ENCODE measurements at regions not wholly inside any gene's neighbourhood (a gene's known extent, or its start where the extent isn't known, plus 50 kb on each side); places are given as distances from the start of the nearest gene placed in this dataset.
"Not testable (repeated sequence)": the region's sequence is repeated elsewhere in the genome, so short reads cannot be mapped to it uniquely, and the experiment has no call there.

DNA sequence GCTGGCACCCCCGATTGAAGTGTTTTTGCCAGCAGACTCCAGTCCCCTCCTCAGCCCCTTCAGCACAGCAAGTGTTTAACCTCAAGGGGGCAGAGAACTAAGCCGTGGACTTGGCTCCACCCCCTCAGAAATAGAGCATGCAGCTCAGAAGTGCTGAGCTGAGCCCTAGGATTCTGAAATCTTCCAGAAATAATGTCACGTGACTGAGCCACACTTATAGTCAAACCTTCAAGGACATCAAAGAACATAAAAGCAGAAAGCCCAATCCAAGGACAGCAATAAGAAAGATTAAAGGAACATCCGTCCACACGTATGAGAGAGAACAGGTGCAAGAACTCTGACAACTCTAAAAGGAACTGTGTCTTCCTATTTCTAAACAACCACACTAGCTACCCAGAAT lies 317.7 kb upstream of the LRFN5 start:
- no peak for DNase-seq (ENCODE audit: low read depth)

DNA sequence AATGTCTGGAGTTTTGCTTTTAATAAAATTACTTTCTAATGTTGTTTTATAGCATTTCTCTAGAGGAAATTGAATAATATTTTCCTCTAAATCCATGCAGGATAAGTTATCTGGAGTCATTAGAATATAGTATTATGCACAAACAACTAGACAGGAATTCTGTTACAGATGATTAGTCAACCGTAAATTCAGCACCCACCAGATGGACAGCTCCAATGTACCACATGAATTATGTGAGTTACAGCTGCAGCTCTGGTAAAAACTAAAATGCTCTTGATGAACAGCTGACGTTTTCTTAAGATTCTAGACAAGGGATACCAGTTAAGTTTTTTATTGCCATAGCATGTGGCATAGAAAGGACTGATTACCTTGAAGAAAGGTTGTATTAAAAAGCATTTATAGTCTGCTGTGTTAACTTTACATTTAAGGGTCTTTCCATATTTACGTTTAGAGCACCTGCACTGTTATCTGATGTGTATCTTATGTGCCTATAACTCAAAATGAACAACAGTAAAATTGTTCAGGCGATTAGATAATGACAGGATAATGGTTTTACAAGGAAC lies 321.4 kb upstream of the LRFN5 start:
- DNase-seq (ENCODE audit: low read depth) = no peak

DNA sequence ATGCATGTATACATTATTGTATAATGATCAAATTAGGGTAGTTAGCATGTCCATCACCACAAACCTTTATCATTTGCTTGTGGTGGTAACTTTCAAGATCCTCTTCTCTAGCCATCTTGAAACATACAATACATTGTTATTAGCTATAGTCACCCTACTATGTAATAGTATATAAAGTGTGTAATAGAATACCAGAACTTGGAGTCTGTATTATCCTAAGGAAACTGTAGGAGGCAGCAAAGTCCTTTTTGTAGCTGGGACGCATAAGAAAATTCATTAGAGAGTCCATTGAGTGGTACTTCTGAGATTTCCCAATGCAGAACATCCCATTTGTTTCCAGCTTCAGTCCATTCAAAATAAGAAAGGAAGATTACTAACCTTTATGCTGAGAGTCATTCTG lies 325.9 kb upstream of the LRFN5 start:
- no peak for DNase-seq (ENCODE audit: low read depth)

DNA sequence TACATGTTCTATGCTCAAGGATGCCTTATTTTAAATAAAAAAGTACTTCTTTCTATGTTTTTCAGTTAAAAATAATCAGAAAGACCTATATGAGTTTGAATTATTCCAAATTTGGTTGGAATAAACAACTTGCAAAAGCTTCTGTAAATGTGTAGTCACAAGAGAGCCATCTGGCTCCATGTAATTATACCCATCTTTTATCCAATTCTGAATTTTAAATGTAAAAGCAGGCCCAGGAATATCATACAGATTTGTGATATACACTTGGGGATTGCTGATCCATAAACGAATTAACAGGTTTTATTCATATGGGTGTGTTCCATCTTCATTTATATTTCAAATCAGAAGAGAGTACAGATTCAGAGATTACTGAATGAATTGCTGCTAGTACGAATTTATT lies 329.2 kb upstream of the LRFN5 start:
- no peak for DNase-seq (ENCODE audit: low read depth)

DNA sequence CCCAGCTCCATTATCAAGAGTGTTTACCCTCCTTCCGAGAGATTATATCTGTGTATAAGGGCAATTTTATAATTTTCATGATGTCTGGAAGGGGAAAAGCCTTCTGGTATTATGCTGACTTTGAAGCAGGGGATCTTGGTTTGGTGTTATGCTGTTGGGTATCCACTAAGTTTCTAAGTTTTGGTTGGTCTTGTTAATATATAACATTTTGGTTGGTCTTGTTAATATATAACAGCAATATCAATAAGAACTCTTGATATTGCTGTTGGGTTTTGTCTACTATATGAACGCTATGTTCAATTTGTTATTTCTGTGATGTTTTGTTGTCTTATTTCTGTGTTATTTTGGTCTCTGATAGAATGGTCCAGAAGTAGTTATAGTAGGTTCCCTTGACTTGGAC lies 349.2 kb upstream of the LRFN5 start:
- DNase-seq (ENCODE audit: low read depth) = no peak

DNA sequence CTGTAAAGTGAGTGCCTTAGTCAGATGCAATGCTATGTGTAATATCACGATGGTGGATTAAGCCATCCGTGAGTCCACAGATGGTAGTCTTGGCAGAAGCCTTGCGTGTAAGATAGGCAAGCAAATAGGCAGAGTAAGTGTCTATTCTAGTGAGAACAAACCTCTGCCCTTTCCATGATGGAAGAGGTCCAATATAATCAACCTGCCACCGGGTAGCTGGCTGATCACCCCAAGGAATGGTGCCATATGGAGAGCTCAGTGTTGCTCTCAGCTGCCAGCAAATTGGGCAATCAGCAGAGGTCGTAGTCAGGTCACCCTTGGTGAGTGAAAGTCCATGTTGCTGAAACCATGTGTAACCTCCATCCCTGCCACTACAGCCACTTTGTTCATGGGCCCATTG lies 371.2 kb upstream of the LRFN5 start:
- no peak for DNase-seq (ENCODE audit: low read depth)

DNA sequence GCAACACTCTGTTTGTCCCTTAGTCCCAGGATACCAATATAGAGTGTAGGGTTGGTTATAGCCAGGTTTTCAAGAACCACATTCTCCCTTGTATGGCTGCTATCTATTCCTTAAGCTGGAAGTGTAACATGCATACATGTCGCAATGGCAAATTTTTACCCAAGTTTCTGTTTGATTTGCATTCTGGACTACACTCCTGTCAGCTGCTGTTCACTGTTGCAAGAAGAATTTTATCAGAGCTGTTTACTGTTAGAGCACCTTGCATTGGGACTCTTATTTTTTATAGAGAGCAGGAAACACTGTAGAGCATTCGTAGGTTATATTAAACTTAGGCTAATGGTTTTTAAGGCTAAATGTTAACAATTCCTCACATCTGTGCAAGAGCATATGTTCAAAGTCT lies 376.0 kb upstream of the LRFN5 start:
- no peak for DNase-seq (ENCODE audit: low read depth)

DNA sequence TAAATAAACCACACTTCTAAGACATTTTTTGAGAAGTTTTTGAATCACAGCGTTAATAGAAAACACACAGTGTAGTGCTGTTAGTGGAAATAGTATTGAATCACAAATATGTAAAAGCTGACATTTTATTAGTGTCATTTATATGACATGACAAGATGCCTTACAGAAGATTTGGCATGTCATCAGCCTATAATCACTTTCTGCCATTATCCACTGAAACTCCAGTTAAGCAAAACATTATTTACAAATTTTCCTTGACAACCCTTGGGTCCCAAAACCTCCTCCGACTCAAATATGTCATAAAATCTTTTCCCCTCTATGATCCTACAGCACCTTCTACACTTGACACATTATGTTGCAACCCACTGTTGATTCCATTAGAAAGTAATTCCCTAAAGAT lies 376.9 kb upstream of the LRFN5 start:
- no peak for DNase-seq (ENCODE audit: low read depth)

DNA sequence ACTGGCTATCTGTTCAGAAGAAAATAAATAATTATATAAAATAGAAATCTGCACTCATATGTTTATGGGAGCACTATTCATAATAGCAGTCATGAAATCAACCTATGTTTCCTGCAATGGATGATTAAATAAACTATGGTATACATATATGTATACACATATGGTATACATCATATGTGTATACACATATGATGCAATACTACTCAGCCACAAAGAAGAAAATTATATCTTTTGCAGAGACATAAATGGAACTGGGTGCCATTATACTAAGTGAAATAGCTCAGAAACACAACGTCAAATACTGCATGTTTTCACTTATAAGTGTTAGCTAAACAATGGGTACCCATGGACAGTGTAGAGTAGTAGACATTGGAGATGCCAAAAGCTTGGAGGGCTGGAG lies 381.2 kb upstream of the LRFN5 start:
- DNase-seq (ENCODE audit: low read depth) = no peak

DNA sequence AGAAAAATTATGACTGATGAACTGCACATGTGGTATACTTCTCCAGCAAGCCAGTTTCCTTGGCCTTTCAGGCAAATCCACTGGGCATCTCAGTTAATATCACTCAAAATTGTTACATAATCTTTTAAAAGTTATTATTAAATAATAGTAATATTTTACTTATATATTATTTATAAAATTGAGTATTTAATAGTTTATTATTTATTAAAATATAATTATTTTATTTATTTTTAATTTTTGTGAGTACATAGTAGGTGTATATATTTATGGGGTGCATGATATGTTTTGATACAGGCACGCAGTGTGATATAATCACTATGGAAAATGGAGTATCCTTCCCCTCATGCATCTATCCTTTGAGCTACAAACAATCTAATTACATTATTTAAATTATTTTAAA lies 384.1 kb upstream of the LRFN5 start:
- DNase-seq (ENCODE audit: low read depth) = no peak

DNA sequence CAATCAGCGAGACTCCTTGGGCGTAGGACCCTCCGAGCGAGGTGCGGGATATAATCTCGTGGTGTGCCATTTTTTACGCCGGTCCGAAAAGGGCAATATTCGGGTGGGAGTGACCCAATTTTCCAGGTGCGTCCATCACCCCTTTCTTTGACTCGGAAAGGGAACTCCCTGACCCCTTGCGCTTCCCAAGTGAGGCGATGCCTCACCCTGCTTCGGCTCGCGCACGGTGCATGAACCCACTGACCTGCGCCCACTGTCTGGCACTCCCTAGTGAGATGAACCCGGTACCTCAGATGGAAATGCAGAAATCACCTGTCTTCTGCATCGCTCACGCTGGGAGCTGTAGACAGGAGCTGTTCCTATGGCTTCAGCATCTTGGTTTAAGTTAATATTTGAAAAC lies 391.7 kb upstream of the LRFN5 start:
- not testable (repeated sequence) for DNase-seq (ENCODE audit: low read depth)

DNA sequence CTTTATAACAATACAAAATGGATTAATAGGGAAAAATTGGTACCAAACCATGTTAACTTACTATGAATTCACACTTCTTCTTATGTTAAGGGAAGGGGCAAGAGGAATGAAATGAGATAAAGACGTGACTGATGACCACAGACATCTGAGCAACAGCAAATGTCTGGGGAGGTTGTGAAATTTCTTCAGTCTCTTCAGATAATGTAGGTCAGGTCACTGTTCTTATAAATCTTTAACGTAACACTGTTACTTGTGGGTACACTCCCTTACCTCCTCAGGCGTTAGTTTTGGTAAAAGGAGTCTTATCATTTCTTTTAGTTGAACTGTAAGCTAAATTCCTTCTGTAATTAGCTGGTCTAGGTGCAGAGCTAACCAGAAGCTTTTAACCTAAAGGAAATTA lies 405.0 kb upstream of the LRFN5 start:
- no peak for DNase-seq (ENCODE audit: low read depth)

DNA sequence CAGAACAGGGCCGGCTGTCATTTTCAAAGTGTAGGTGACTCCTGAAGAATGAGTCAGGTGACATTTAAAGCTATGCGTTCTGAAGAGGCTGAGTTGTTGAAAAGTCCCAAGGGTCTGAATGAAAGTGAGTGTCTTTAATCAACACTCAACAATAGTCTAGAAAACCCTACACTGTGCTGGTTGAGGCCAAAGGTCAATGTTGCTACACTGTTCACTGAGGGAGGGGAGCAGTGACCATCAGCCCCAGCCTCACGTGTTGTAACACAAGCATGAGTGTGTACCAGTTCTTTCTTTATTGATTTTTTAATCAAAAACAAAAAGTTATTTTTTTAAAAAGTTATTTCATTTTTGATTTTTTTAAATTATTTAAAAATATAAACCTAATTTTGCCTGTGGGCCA lies 418.8 kb upstream of the LRFN5 start:
- no peak for DNase-seq (ENCODE audit: low read depth)

DNA sequence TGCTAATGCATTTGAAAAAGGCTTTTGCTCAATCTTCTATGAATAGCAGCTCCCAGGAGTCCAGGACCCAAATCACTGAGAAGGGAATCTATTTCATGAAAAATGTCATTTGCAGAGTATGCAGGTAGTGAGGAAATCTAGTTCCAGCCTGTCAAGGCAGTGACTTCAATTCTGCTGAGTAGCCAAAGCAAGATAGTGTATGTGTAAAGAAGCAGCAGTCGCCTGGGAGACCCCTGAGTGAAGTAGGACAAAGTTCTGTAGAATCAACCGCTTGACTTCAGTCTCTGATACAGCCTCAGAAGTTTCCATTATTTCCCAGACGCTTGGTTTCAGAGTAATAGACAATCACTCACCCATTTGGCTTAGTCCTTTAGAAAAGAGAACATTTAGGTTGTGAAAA lies 435.6 kb upstream of the LRFN5 start:
- no peak for DNase-seq (ENCODE audit: low read depth)

DNA sequence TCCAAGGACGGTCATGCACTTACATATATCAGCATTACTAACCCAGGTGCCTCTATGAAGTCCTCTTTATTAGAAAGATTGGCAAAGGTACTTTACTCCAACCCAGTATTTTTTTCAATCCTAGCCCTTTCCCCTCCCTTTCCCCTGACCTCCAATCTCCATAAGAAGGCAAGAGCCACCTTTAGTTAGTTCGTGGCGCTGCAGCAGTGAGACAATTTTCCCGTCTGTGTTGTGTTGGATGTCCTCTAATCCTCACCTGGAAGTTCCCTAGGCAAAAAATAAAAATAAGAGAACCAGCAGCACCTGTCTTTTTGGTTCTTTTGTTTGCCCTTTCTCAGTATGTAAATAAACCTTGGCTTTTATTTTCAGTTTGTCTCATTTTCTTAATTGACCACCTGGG lies 439.6 kb upstream of the LRFN5 start:
- no peak for DNase-seq (ENCODE audit: low read depth)

DNA sequence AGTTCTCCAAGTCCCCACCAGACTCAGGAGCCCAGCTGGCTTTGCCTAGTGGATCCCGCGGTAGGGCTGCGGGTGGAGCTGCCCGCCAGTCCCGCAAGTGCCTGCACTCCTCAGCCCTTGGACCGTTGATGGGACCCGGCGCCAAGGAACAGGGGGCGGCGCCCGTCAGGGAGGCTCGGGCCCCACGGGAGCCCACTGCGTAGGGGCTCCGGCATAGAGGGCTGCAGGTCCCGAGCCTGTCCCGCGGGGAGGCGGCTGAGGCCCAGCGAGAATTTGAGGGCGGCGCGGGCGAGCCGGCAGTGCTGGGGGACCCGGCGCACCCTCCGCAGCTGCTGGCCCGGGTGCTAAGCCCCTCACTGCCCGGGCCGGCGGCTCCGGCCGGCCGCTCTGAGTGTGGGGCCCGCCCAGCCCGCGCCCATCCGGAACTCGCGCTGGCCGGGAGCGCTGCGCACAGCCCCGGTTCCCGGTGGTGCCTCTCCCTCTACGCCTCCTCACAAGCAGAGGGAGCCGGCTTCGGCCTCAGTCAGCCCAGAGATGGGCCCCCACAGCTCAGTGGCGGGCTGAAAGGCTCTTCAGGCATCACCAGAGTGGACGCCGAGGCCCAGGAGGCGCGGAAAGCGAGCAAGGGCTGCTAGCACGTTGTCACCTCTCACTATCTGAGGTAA lies 452.4 kb upstream of the LRFN5 start:
- no peak for DNase-seq (ENCODE audit: low read depth)

DNA sequence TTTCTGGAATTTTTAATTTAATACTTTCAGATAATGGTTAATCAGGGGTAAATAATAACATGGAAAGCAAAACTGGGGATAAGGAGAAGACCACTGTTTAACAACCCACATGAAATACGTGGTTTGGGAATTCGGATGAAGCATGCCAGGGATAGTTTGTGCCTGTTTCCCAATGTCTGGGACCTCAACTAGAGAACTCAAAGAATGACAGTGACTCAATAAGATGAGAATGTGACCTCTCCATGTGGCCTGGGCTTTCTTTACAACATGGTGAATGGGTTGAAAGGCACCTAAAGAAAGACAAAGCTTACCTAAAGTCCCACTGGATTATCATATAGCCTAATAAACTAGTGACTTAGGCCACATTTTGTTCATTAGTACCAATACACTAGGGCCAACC lies 460.3 kb upstream of the LRFN5 start:
- no peak for DNase-seq (ENCODE audit: low read depth)

DNA sequence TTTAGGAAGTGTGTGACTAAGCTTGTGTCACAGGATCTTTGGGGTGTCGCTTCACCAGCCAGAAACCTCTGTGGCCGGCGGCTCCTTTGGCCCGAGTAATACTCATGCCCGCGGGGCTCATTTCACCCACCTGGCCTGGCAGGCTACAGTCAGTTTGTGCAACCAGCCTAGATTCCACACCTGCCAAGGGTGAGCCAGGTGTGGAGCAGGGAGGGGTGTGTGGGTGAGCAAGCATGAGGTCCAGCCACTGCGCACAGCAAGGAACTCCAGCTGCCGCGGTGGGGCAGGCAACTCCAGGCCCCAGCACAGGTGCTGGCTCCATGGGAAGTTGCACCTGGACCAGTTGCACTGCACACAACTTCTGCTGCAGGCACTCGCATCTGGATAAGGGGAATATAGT lies 462.3 kb upstream of the LRFN5 start:
- no peak for DNase-seq (ENCODE audit: low read depth)

DNA sequence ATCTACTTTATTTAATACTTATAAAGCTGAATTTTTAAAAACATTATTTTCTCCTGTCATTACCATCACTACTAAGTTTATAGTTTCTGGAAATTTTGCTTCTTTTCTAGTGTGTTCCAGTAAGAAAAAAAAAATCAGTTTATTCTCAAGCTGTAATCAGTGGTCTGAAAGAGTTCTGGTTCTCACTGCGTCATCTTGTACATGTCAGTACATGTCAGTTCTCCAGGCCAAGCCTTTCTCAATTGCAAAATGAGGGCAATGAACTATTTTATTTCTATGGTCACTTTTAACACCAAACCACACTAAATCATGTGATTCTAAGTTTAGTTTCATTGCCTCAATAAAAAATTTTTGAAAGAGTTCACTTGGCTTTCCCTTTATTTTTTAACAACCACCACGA lies 468.9 kb upstream of the LRFN5 start:
- no peak for DNase-seq (ENCODE audit: low read depth)

DNA sequence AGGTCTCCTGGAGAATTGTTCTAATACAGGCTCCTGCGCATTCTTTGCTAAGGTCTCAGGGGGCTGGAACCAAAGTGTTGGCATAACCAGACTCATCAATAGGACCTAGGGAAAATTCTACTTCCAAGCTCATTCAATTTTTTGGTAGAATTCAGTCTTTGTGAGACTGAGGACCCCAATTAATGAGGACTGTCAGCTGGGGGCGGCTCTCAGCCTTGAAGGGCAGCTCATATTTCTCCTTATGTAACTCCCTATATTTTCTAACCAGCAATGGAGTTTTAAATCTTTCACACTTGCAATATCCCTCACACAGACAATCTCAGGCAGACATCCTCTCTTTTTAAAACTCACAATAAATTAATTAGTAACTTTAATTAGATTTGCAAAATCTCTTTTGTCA lies 476.4 kb upstream of the LRFN5 start:
- DNase-seq (ENCODE audit: low read depth) = no peak

DNA sequence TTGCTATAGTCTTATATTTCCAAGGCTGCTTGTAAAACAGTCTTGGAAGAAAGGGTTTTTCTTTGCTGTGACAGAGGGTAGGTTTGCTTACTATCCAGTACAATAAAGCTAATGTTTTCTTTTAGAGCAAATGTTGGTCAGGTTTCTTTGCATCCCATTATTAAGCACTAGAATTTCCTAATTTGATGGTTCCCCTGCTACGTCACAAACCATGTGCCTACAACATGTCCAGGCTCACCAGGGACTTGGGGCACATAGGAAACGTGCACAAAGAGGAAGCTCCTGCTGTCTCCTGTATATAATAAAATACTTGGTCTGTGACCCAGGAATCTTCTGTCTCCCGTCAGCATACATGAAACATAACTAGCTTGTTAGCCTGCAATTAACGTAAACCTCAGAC lies 486.3 kb upstream of the LRFN5 start:
- no peak for DNase-seq (ENCODE audit: low read depth)

DNA sequence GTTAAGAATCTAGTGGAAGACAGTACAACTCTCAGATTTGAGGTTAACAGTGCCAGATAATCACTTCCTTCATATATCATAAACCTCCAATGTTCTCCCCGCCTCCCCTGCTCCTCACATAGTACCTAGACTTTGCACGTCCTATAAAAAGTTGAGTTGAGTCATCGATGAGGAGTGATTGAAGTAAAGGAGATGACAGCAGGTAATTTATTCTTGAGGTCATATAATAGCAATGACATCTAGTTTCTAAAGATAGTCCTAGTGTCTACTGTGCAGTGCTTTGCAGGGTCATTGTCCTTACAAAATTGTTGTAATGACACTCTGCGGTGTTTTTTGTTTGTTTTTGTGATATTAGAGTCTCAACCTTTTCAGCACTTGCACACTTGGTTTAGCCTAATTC lies 510.5 kb upstream of the LRFN5 start:
- no peak for DNase-seq (ENCODE audit: low read depth)

DNA sequence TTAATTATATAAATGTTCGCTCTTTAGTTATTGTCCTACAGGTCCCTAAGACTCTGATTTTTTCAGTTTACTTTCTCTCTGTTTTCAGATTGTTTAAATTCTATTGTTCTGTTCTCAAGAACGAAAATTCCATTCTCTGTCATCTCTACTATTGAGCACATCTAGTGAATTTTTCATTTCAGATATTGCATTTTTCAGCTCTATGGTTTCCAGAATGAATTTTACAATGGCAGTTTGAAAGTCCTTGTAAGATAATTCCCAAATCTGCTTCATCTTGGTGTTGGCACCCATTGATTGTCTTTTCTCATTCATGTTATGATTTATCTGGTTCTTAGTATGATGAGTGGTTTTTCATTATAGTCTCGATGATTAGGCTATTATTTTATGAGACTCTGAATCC lies 519.6 kb upstream of the LRFN5 start:
- DNase-seq (ENCODE audit: low read depth) = no peak

DNA sequence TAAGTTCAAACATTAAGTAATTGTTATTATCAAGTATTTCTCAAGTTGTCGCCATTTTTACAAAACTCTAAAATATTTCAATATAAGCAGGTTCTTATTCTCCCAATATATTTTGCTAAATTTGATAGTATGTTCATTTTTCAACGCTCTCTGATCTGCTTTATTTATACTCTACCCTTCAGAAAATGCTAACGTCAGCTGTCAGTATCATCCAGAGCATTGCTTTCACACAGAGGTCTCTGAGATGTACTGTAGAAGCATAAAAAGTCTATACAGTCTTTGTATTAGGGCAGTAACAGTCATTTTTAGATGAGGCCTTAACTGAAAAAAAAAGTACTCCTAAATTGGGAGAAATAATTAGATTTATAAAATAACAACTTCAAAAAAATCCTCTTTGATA lies 533.1 kb upstream of the LRFN5 start:
- DNase-seq (ENCODE audit: low read depth) = no peak

DNA sequence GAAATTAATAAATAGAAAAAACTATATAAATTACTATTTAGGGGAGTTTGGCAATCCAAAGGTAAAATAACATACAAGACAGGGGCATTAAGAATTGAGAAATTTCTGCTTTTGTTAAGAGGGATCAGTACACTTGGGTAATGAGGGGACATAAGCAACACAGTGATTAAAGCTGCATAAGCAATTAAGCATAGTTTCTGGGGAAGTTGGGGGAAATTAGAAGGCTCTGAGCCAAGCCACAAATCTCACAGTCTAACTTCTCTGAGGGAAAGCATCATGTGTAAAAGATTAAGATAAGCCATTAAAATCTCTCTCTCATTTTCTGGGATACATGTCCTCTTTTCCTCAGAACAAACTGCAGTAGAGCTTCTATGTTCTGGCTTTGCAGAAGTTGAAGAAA lies 533.9 kb upstream of the LRFN5 start:
- DNase-seq (ENCODE audit: low read depth) = no peak

Measured in HS-27A (cell line).